ENCODE measurements at regions not wholly inside any gene's neighbourhood (a gene's known extent, or its start where the extent isn't known, plus 50 kb on each side); places are given as distances from the start of the nearest gene placed in this dataset.

DNA sequence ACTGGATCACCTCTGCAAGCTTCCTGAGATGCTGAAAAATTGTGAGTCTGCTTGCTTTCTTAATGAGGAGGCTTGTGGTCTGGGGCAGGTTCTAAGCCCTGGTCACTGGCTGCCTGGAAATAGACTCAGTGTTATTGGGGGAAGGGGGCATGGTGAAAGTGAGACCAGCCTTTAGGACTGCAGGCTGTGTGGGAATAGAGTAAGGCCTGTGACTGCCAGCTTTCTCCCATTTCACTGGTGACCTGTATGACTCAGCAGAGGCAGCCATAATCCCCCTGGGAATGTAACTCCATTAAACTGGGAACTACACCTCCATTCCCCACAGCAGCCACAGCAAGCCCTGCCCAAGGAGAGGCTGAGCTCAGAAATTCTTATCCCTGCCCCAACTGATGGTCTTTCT lies 55.9 kb upstream of the IL15 start:
- H3K36me3 ChIP-seq: no peaks in the 10 kb centered on the region
- no peak overlapping the region for H3K9ac ChIP-seq
- no peaks in the 10 kb centered on the region for H3K4me1 ChIP-seq
- no peaks in the 10 kb centered on the region for H4K20me1 ChIP-seq
- no peak overlapping the region for H3K4me3 ChIP-seq
- H3K4me2 ChIP-seq: no peak overlapping the region
- peaks cover 0 to 20% (median 12%) of the 10 kb centered on the region in 11 experiments; a peak in 14 of 22 replicates for H3K9me3 ChIP-seq (replicated peaks in 1 of 11)
- no peaks in the 10 kb centered on the region for H3K27me3 ChIP-seq
- TF ChIP-seq Cebpa-rat (IDR thresholded peaks at IDR 0.05): no peak
- no peak overlapping the region for H3K27ac ChIP-seq
